ENCODE measurements at regions not wholly inside any gene's neighbourhood (a gene's known extent, or its start where the extent isn't known, plus 50 kb on each side); places are given as distances from the start of the nearest gene placed in this dataset.

GRCh38 chr9:24132244-24132643 lies 306.2 kb upstream of the ELAVL2 start:
- POLR2A ChIA-PET: no interaction called here
- CTCF ChIA-PET: no interaction called here
- intact Hi-C loops (cut with micrococcal nuclease): no loop called here
- Mint-ChIP-seq H3K36me3 (ENCODE audit: low read depth) (no peaks in the 10 kb centered on the region), H3K27me3 (no peaks in the 10 kb centered on the region), H3K4me1 (no peaks in the 10 kb centered on the region), H3K4me3 (no peak overlapping the region), H3K9me3 (peaks cover 5% of the 10 kb centered on the region), H3K27ac (no peak overlapping the region)
- no peak for TF ChIP-seq CTCF (IDR thresholded peaks at IDR 0.05)
- DNase-seq (no peak), ATAC-seq (ENCODE audit: low read depth) (no peak)

- peaks cover 5% of the 10 kb centered on the region for H3K9me3 Mint-ChIP-seq
- ChIA-PET CTCF (no interaction called here), POLR2A (no interaction called here)
- no peak for ATAC-seq (ENCODE audit: low read depth)
- intact Hi-C loops (cut with micrococcal nuclease): loop anchor here (5.0 kb wide), 1 partner anchor 50 kb away; no protein-coding TSS in a partner anchor
- no peaks in the 10 kb centered on the region for H3K27me3 Mint-ChIP-seq
- no peak overlapping the region for H3K27ac Mint-ChIP-seq
- DNase-seq: no peak
- no peak for TF ChIP-seq CTCF (IDR thresholded peaks at IDR 0.05)
- H3K4me1 Mint-ChIP-seq: no peaks in the 10 kb centered on the region
- H3K4me3 Mint-ChIP-seq: no peak overlapping the region
- no peaks in the 10 kb centered on the region for H3K36me3 Mint-ChIP-seq (ENCODE audit: low read depth)
These were observed 301.5 kb upstream of the ELAVL2 start for GRCh38 chr9:24127519-24127918.

- peaks cover 8% of the 10 kb centered on the region for H3K9me3 Mint-ChIP-seq
These were observed 292.1 kb upstream of the ELAVL2 start for GRCh38 chr9:24118190-24118589.

GRCh38 chr9:24096756-24097155 lies 270.7 kb upstream of the ELAVL2 start:
- no peak for TF ChIP-seq CTCF (IDR thresholded peaks at IDR 0.05)
- CTCF ChIA-PET: no interaction called here
- intact Hi-C loops (cut with micrococcal nuclease): no loop called here
- DNase-seq (no peak), ATAC-seq (ENCODE audit: low read depth) (no peak)
- Mint-ChIP-seq H3K27ac (no peak overlapping the region), H3K36me3 (ENCODE audit: low read depth) (no peaks in the 10 kb centered on the region), H3K27me3 (no peaks in the 10 kb centered on the region), H3K4me3 (no peak overlapping the region), H3K4me1 (no peaks in the 10 kb centered on the region), H3K9me3 (peaks cover 8% of the 10 kb centered on the region)
- POLR2A ChIA-PET: no interaction called here

More at GRCh38 chr9:24118190-24118589, 292.1 kb upstream of the ELAVL2 start:
- ATAC-seq (ENCODE audit: low read depth) (no peak), DNase-seq (no peak)
- TF ChIP-seq CTCF (IDR thresholded peaks at IDR 0.05): no peak
- H3K4me3 Mint-ChIP-seq: no peak overlapping the region
- CTCF ChIA-PET: no interaction called here
- H3K27me3 Mint-ChIP-seq: no peaks in the 10 kb centered on the region
- no peaks in the 10 kb centered on the region for H3K4me1 Mint-ChIP-seq
- intact Hi-C loops (cut with micrococcal nuclease): no loop called here
- H3K27ac Mint-ChIP-seq: no peak overlapping the region
- no peaks in the 10 kb centered on the region for H3K36me3 Mint-ChIP-seq (ENCODE audit: low read depth)
- POLR2A ChIA-PET: no interaction called here

- Mint-ChIP-seq H3K9me3 (peaks cover 3% of the 10 kb centered on the region), H3K27me3 (no peaks in the 10 kb centered on the region), H3K4me1 (no peaks in the 10 kb centered on the region), H3K36me3 (ENCODE audit: low read depth) (no peaks in the 10 kb centered on the region), H3K4me3 (no peak overlapping the region), H3K27ac (no peak overlapping the region)
- intact Hi-C loops (cut with micrococcal nuclease): no loop called here
- no peak for DNase-seq
- ChIA-PET CTCF (no interaction called here), POLR2A (no interaction called here)
- no peak for ATAC-seq (ENCODE audit: low read depth)
- no peak for TF ChIP-seq CTCF (IDR thresholded peaks at IDR 0.05)
These were observed 269.2 kb upstream of the ELAVL2 start for GRCh38 chr9:24095246-24095645.
